IMR-90 (cell line): ENCODE measurements at regions not wholly inside any gene's neighbourhood (a gene's known extent, or its start where the extent isn't known, plus 50 kb on each side); places are given as distances from the start of the nearest gene placed in this dataset.

ENCODE experiments used
- ATAC-seq: fragments of 200-7000 bp; cut with Tn5 transposase; 2 replicates; pipeline ENCODE4 v1.9.1; 2020; ENCODE audit warnings: low read depth, mild to moderate bottlenecking, moderate library complexity
- BruUV-seq: library from RNA; stranded (reverse); fragments of 400-500 nt; replicated peaks from 2 replicates; lab custom pipeline; 2021; lab: Mats Ljungman, UMichigan
- CTCF ChIA-PET: fragments of 300-600 bp; formaldehyde crosslinking; extraction: SDS; loops from one replicate; lab custom pipeline; 2021; ENCODE audit warnings: antibody characterized with exemption; lab: Yijun Ruan, JAX
- POLR2A ChIA-PET: fragments of 300-600 bp; sonication (Branson Sonifier 250); formaldehyde crosslinking; loops from one replicate; lab custom pipeline; 2022; ENCODE audit warnings: antibody characterized with exemption; ENCODE audit not compliant: unreplicated experiment; lab: Charles Lee
- DNase-seq: peaks from one replicate; pipeline ENCODE4 v3.0.0; 2013
- H2AFZ ChIP-seq: replicated peaks from 2 replicates; pipeline ENCODE3; 2013; ENCODE audit warnings: low read length, mild to moderate bottlenecking; ENCODE audit not compliant: poor library complexity
- H2AK5ac ChIP-seq: 2 replicates; pipeline ENCODE4 v1.6.1; 2013; ENCODE audit warnings: low read depth, low read length, inconsistent platforms
- H2AK9ac ChIP-seq: replicated peaks from 2 replicates; pipeline ENCODE3; 2013; ENCODE audit warnings: mild to moderate bottlenecking, low read depth, low read length, moderate library complexity; ENCODE audit not compliant: poor library complexity
- H2BK120ac ChIP-seq: 2 replicates; pipeline ENCODE4 v1.6.1; 2013; ENCODE audit warnings: low read depth, low read length, inconsistent platforms
- H2BK15ac ChIP-seq: 3 replicates; pipeline ENCODE4 v1.6.1; 2013; ENCODE audit warnings: low read depth, low read length, inconsistent platforms
- H2BK20ac ChIP-seq: 2 replicates; pipeline ENCODE4 v1.6.1; 2013; ENCODE audit warnings: low read depth, mild to moderate bottlenecking, inconsistent platforms, low read length, moderate library complexity
- H2BK5ac ChIP-seq: 2 replicates; pipeline ENCODE4 v1.6.1; 2013; ENCODE audit warnings: mild to moderate bottlenecking, low read depth, low read length, inconsistent platforms; ENCODE audit not compliant: poor library complexity, severe bottlenecking
- H3K14ac ChIP-seq: replicated peaks from 2 replicates; pipeline ENCODE4 v1.6.1; 2013; ENCODE audit warnings: low read depth, low read length, inconsistent platforms
- H3K18ac ChIP-seq: 2 replicates; pipeline ENCODE4 v1.6.1; 2013; ENCODE audit warnings: low read depth, low read length, control low read depth
- H3K23ac ChIP-seq: 2 replicates; pipeline ENCODE4 v1.6.1; 2013; ENCODE audit warnings: low read depth, low read length, inconsistent platforms
- H3K27ac ChIP-seq: 2 replicates; pipeline ENCODE4 v1.5.1; 2013; ENCODE audit warnings: mild to moderate bottlenecking, control low read depth, low read length; ENCODE audit not compliant: insufficient read depth
- H3K27me3 ChIP-seq: 2 replicates; pipeline ENCODE4 v1.6.1; 2013; ENCODE audit warnings: low read length; ENCODE audit not compliant: control insufficient read depth, insufficient read depth
- H3K36me3 ChIP-seq: 2 replicates; pipeline ENCODE4 v1.6.1; 2013; ENCODE audit warnings: low read length, mixed read lengths; ENCODE audit not compliant: control insufficient read depth, insufficient read depth
- H3K4ac ChIP-seq: 2 replicates; pipeline ENCODE4 v1.6.1; 2013; ENCODE audit warnings: low read depth, low read length, inconsistent platforms
- H3K4me1 ChIP-seq: 2 replicates; pipeline ENCODE4 v1.6.1; 2013; ENCODE audit warnings: low read length, mixed read lengths; ENCODE audit not compliant: control insufficient read depth, insufficient read depth
- H3K4me2 ChIP-seq: 2 replicates; pipeline ENCODE4 v1.6.1; 2013; ENCODE audit warnings: low read depth, mild to moderate bottlenecking, control low read depth, low read length, moderate library complexity
- H3K4me3 ChIP-seq: 2 replicates; pipeline ENCODE4 v1.5.1; 2013; ENCODE audit warnings: low read depth, mild to moderate bottlenecking, control low read depth, low read length, moderate library complexity; ENCODE audit not compliant: insufficient read depth
- H3K56ac ChIP-seq: 2 replicates; pipeline ENCODE4 v1.6.1; 2013; ENCODE audit warnings: low read length, inconsistent platforms; ENCODE audit not compliant: insufficient read depth; ENCODE audit errors: extremely low read depth
- H3K79me1 ChIP-seq, 2 experiments: 2 replicates each; pipeline ENCODE4 v1.6.1; 2013; ENCODE audit warnings: low read length in 2 of 2, inconsistent platforms in 1 of 2, low read depth in 1 of 2
- H3K9ac ChIP-seq: 2 replicates; pipeline ENCODE4 v1.6.1; 2013; ENCODE audit warnings: low read depth, low read length, control low read depth
- H3K9me1 ChIP-seq: 2 replicates; pipeline ENCODE4 v1.6.1; 2013; ENCODE audit warnings: low read length, inconsistent platforms; ENCODE audit not compliant: insufficient read depth
- H3K9me3 ChIP-seq: 2 replicates; pipeline ENCODE4 v1.6.1; 2013; ENCODE audit warnings: low read length; ENCODE audit not compliant: control insufficient read depth, insufficient read depth
- H4K20me1 ChIP-seq: 2 replicates; pipeline ENCODE4 v1.6.1; 2013; ENCODE audit warnings: low read length, inconsistent platforms; ENCODE audit not compliant: insufficient read depth
- H4K5ac ChIP-seq: 2 replicates; pipeline ENCODE4 v1.6.1; 2013; ENCODE audit warnings: mild to moderate bottlenecking, low read depth, low read length, control low read depth
- H4K8ac ChIP-seq, 2 experiments: 2 replicates each; pipeline ENCODE4 v1.6.1; 2013; ENCODE audit warnings: low read depth in 2 of 2, low read length in 2 of 2, control low read depth in 1 of 2, inconsistent platforms in 1 of 2
- H4K91ac ChIP-seq: 2 replicates; pipeline ENCODE4 v1.6.1; 2013; ENCODE audit warnings: low read depth, low read length, inconsistent platforms; ENCODE audit not compliant: insufficient read depth
- BHLHE40 ChIP-seq: fragments of 150-350 bp; IDR thresholded peaks from 2 replicates; pipeline ENCODE4 v1.6.1; 2016; ENCODE audit warnings: mild to moderate bottlenecking, low read depth, low read length
- CEBPB ChIP-seq: IDR thresholded peaks from 2 replicates; pipeline ENCODE4 v1.6.1; 2012; ENCODE audit warnings: low read depth, low read length, improper control_type of control experiment
- CHD1 ChIP-seq: IDR thresholded peaks from 2 replicates; pipeline ENCODE4 v1.6.1; 2012; ENCODE audit warnings: low read depth, low read length, improper control_type of control experiment
- CTCF ChIP-seq: conservative IDR thresholded peaks from 2 replicates; pipeline ENCODE4 v1.5.1; 2012; ENCODE audit warnings: mild to moderate bottlenecking, low read depth, low read length, improper control_type of control experiment
- ELK1 ChIP-seq: fragments of 150-350 bp; IDR thresholded peaks from 2 replicates; pipeline ENCODE4 v1.6.1; 2016; ENCODE audit warnings: low read depth, mild to moderate bottlenecking, low read length, moderate library complexity, borderline replicate concordance
- MAFK ChIP-seq: IDR thresholded peaks from 2 replicates; pipeline ENCODE4 v1.6.1; 2012; ENCODE audit warnings: low read depth, low read length, improper control_type of control experiment
- MXI1 ChIP-seq: IDR thresholded peaks from 2 replicates; pipeline ENCODE4 v1.6.1; 2012; ENCODE audit warnings: low read depth, mild to moderate bottlenecking, low read length, moderate library complexity, borderline replicate concordance
- NFE2L2 ChIP-seq: fragments of 150-350 bp; IDR thresholded peaks from 2 replicates; pipeline ENCODE4 v1.6.1; 2016; ENCODE audit warnings: low read depth, mild to moderate bottlenecking, low read length
- RCOR1 ChIP-seq: IDR thresholded peaks from 2 replicates; pipeline ENCODE4 v1.6.1; 2012; ENCODE audit warnings: mild to moderate bottlenecking, low read length, improper control_type of control experiment; ENCODE audit not compliant: insufficient replicate concordance
- SMC3 ChIP-seq: fragments of 150-350 bp; IDR thresholded peaks from 2 replicates; pipeline ENCODE4 v1.6.1; 2016; ENCODE audit warnings: low read depth, mild to moderate bottlenecking, antibody characterized with exemption, low read length, moderate library complexity
- WGBS, 2 experiments: methylation state at CpG; one replicate each; pipeline versions ENCODE4 v1.1.5 to v1.1.7; 2013; ENCODE audit warnings: missing lambda C conversion rate in 2 of 2; ENCODE audit not compliant: insufficient read length in 1 of 2; ENCODE audit errors: extremely low coverage in 2 of 2; 5-methylcytosine and 5-hydroxymethylcytosine counted together
- dilution Hi-C: fragments of 300-500 bp; cut with HindIII; formaldehyde crosslinking; loops from one replicate; pipeline ENCODE4 v1.14.3; 2018; ENCODE audit warnings: low sequenced_read_pairs; ENCODE audit not compliant: unreplicated experiment
- in situ Hi-C: fragments of 300-500 bp; cut with MboI; formaldehyde crosslinking; loops from 3 replicates; pipeline ENCODE4 v1.14.3; 2019; ENCODE audit warnings: low sequenced_read_pairs, inconsistent platforms, mixed read lengths
- intact Hi-C: fragments of 100-400 bp; cut with micrococcal nuclease; formaldehyde crosslinking; loops from 2 replicates; pipeline ENCODE4 v1.10.0; 2022
- TF ChIP-seq, protein P1 (sequence below): fragments of 150-350 bp; IDR thresholded peaks from 2 replicates; pipeline ENCODE4 v1.6.1; 2017; ENCODE audit warnings: mild to moderate bottlenecking, antibody characterized with exemption, low read length, low read depth

- H2AFZ ChIP-seq, result no peak overlapping the region
- intact Hi-C loops, result no loop called here
- ATAC-seq, result no peak
- no peak for DNase-seq
- H2BK20ac ChIP-seq, result no peak overlapping the region
- H2AK5ac ChIP-seq, result no peak overlapping the region
- no peak overlapping the region for H3K9ac ChIP-seq
- no peaks in the 10 kb centered on the region for H4K20me1 ChIP-seq
- H4K91ac ChIP-seq, result no peak overlapping the region
- no peak overlapping the region for H3K23ac ChIP-seq
- ChIA-PET POLR2A (no interaction called here), CTCF (no interaction called here)
- no peak for TF ChIP-seq CTCF
- no peak for TF ChIP-seq NFE2L2
- no peak for TF ChIP-seq CEBPB
- no peak for TF ChIP-seq MAFK
- TF ChIP-seq BHLHE40, result no peak
- TF ChIP-seq ELK1, result no peak
- TF ChIP-seq CHD1, result no peak
- TF ChIP-seq MXI1, result no peak
- no peak for TF ChIP-seq SMC3
- TF ChIP-seq RCOR1, result no peak
- TF ChIP-seq, protein P1, sequence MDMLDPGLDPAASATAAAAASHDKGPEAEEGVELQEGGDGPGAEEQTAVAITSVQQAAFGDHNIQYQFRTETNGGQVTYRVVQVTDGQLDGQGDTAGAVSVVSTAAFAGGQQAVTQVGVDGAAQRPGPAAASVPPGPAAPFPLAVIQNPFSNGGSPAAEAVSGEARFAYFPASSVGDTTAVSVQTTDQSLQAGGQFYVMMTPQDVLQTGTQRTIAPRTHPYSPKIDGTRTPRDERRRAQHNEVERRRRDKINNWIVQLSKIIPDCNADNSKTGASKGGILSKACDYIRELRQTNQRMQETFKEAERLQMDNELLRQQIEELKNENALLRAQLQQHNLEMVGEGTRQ, result no peak
- no CpG with 5 or more reads among the region's 1 CpG for WGBS, 2 experiments
- dilution Hi-C loops, result no loop called here
- no peak overlapping the region for H3K56ac ChIP-seq
- no peaks in the 10 kb centered on the region for H3K9me3 ChIP-seq
- H4K8ac ChIP-seq, result no peak overlapping the region
- H2AK9ac ChIP-seq, result no peak overlapping the region
- BruUV-seq, result no TSS peak
- H2BK15ac ChIP-seq, result no peak overlapping the region
- H3K36me3 ChIP-seq, result no peaks in the 10 kb centered on the region
- no peaks in the 10 kb centered on the region for H3K79me1 ChIP-seq
- no peaks in the 10 kb centered on the region for H3K27me3 ChIP-seq
- no peak overlapping the region for H3K18ac ChIP-seq
- no peak overlapping the region for H3K4ac ChIP-seq
- no peak overlapping the region for H4K5ac ChIP-seq
- in situ Hi-C loops, result no loop called here
- H3K27ac ChIP-seq, result no peak overlapping the region
- no peak overlapping the region for H2BK120ac ChIP-seq
- H3K4me1 ChIP-seq, result no peaks in the 10 kb centered on the region
- no peak overlapping the region for H3K4me3 ChIP-seq
- no peak overlapping the region for H3K4me2 ChIP-seq
- H3K9me1 ChIP-seq, result no peaks in the 10 kb centered on the region
- no peak overlapping the region for H3K14ac ChIP-seq
- H2BK5ac ChIP-seq, result no peak overlapping the region
These were observed 84.1 kb downstream of the RBMX2 start for GRCh38 chrX:130485870-130486269.
